ENCODE measurements at regions not wholly inside any gene's neighbourhood (a gene's known extent, or its start where the extent isn't known, plus 50 kb on each side); places are given as distances from the start of the nearest gene placed in this dataset.

- TF ChIP-seq CTCF (IDR thresholded peaks at IDR 0.05; ENCODE audit: borderline replicate concordance): no peak
- Histone ChIP-seq H3K9me3 (replicated peaks) (no peaks in the 10 kb centered on the region), H3K27me3 (ENCODE audit: low read depth) (no peaks in the 10 kb centered on the region), H3K4me3 (no peak overlapping the region), H3K36me3 (no peaks in the 10 kb centered on the region), H3K27ac (replicated peaks) (no peak overlapping the region), H3K4me1 (no peaks in the 10 kb centered on the region)
- intact Hi-C loops (cut with micrococcal nuclease): no loop called here
- no peak for DNase-seq
Measured at GRCh38 chr21:15650735-15651134, 79.0 kb upstream of the USP25 start.

- H3K4me3 ChIP-seq: no peak overlapping the region
- no peak for DNase-seq
- H3K27me3 ChIP-seq (ENCODE audit: low read depth): no peaks in the 10 kb centered on the region
- H3K36me3 ChIP-seq: no peaks in the 10 kb centered on the region
- TF ChIP-seq CTCF (IDR thresholded peaks at IDR 0.05; ENCODE audit: borderline replicate concordance): no peak
- H3K27ac ChIP-seq (replicated peaks): no peak overlapping the region
- H3K4me1 ChIP-seq: no peaks in the 10 kb centered on the region
- H3K9me3 ChIP-seq (replicated peaks): no peaks in the 10 kb centered on the region
- intact Hi-C loops (cut with micrococcal nuclease): no loop called here
Measured at GRCh38 chr21:15651172-15651571, 78.6 kb upstream of the USP25 start.

GRCh38 chr21:15653710-15654109 is 76.1 kb upstream of the USP25 start:
- intact Hi-C loops (cut with micrococcal nuclease): no loop called here
- no peak overlapping the region for H3K4me3 ChIP-seq
- no peak for DNase-seq

GRCh38 chr21:15654171-15654570 is 75.6 kb upstream of the USP25 start:
- Histone ChIP-seq H3K9me3 (replicated peaks) (no peaks in the 10 kb centered on the region), H3K27ac (replicated peaks) (no peak overlapping the region), H3K27me3 (ENCODE audit: low read depth) (no peaks in the 10 kb centered on the region), H3K4me1 (no peaks in the 10 kb centered on the region), H3K4me3 (no peak overlapping the region), H3K36me3 (no peaks in the 10 kb centered on the region)
- no peak for DNase-seq
- intact Hi-C loops (cut with micrococcal nuclease): no loop called here
- no peak for TF ChIP-seq CTCF (IDR thresholded peaks at IDR 0.05; ENCODE audit: borderline replicate concordance)

More at GRCh38 chr21:15653710-15654109, 76.1 kb upstream of the USP25 start:
- no peaks in the 10 kb centered on the region for H3K9me3 ChIP-seq (replicated peaks)
- H3K4me1 ChIP-seq: no peaks in the 10 kb centered on the region
- TF ChIP-seq CTCF (IDR thresholded peaks at IDR 0.05; ENCODE audit: borderline replicate concordance): no peak
- H3K27ac ChIP-seq (replicated peaks): no peak overlapping the region
- H3K27me3 ChIP-seq (ENCODE audit: low read depth): no peaks in the 10 kb centered on the region
- no peaks in the 10 kb centered on the region for H3K36me3 ChIP-seq

- no peak for TF ChIP-seq CTCF (IDR thresholded peaks at IDR 0.05; ENCODE audit: borderline replicate concordance)
- H3K4me1 ChIP-seq: no peaks in the 10 kb centered on the region
- no peak overlapping the region for H3K27ac ChIP-seq (replicated peaks)
- DNase-seq: no peak
- no peaks in the 10 kb centered on the region for H3K9me3 ChIP-seq (replicated peaks)
- no peaks in the 10 kb centered on the region for H3K36me3 ChIP-seq
- H3K4me3 ChIP-seq: no peak overlapping the region
- H3K27me3 ChIP-seq (ENCODE audit: low read depth): no peaks in the 10 kb centered on the region
- intact Hi-C loops (cut with micrococcal nuclease): no loop called here
Measured at GRCh38 chr21:15659753-15660422, 69.9 kb upstream of the USP25 start.

Measured in left ventricle myocardium inferior (tissue), 1 donor.